ENCODE measurements at regions not wholly inside any gene's neighbourhood (a gene's known extent, or its start where the extent isn't known, plus 50 kb on each side); places are given as distances from the start of the nearest gene placed in this dataset.

DNA sequence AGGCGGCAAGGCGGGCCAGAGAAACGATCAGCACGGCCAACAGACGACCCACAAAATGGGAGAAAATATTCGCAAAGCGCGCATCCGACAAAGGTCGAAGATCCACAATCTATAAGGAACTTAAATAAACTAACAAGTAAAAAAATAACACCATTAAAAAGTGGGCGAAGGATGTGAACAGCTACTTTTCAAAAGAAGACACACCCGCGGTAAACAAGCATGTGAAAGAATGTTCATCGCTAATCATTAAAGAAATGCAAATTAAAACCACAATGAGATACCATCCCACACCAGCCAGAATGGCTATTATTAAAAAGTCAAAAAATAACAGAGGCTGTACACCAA, 117.8 kb upstream of the SIRPA start:
- Histone ChIP-seq H3K9me3 (no peaks in the 10 kb centered on the region), H3K27ac (no peak overlapping the region), H3K27me3 (ENCODE audit: low read depth) (peaks cover 7% of the 10 kb centered on the region), H3K4me1 (peaks cover 18% of the 10 kb centered on the region), H3K4me3 (peak overlapping the region; percentile 69), H3K36me3 (no peaks in the 10 kb centered on the region)
- ATAC-seq (no peak), DNase-seq (no peak)
- intact Hi-C loops (cut with DNase I): no loop called here
- no peak for TF ChIP-seq CTCF (IDR thresholded peaks at IDR 0.05)

- no peaks in the 10 kb centered on the region for H3K9me3 ChIP-seq
- peaks cover 7% of the 10 kb centered on the region for H3K27me3 ChIP-seq (ENCODE audit: low read depth)
- H3K36me3 ChIP-seq: no peaks in the 10 kb centered on the region
- H3K4me3 ChIP-seq: peak overlapping the region; percentile 69
- peak; percentile 83 for TF ChIP-seq CTCF (IDR thresholded peaks at IDR 0.05)
- no peak overlapping the region for H3K27ac ChIP-seq
- DNase-seq (peak; percentile 87), ATAC-seq (peak; percentile 95 to 98)
- H3K4me1 ChIP-seq: peaks cover 18% of the 10 kb centered on the region
- intact Hi-C loops (cut with DNase I): no loop called here
Observed at GRCh38 chr20:1776681-1777475, 118.3 kb upstream of the SIRPA start.

DNA sequence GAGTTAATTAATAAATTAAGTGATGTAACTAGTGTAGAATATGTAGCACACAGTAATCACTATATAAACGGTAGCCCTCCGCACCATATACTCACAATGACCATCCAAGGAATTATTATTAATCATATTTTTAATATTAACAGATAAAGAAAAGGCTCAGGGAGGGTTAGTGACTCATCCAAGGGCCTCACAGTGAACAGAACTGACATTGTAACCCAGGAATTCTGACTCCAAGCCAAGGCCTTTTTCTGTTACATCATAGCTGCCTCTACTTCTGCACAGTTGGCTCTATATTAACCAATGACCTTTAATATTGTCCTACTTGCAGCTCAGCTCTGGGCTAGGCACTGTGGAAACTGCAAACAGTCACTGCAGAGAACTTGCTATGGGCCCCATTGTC, 117.5 kb upstream of the SIRPG start:
- no peak for ATAC-seq
- no peak overlapping the region for H3K27ac ChIP-seq

DNA sequence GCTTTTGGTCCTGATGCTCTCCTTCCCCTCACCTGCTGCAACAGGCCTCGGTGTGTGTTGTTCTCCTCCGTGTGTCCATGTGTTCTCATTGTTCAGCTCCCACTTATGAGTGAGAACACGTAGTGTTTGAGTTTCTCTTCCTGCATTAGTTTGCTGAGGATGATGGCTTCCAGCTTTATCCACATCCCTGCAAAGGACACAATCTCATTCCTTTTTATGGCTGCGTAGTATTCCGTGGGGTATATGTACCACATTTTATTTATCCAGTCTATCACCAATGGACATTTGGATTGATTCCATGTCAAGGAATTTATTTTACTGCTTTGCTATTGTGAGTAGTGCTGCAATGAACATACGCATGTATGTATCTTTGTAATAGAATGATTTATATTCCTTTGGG, 116.9 kb upstream of the SIRPG start:
- no peaks in the 10 kb centered on the region for H3K36me3 ChIP-seq
- H3K9me3 ChIP-seq: no peaks in the 10 kb centered on the region
- DNase-seq (no peak), ATAC-seq (no peak)
- peaks cover 7% of the 10 kb centered on the region for H3K27me3 ChIP-seq (ENCODE audit: low read depth)
- H3K4me3 ChIP-seq: no peak overlapping the region
- no peak for TF ChIP-seq CTCF (IDR thresholded peaks at IDR 0.05)
- no peak overlapping the region for H3K27ac ChIP-seq
- H3K4me1 ChIP-seq: peaks cover 18% of the 10 kb centered on the region
- intact Hi-C loops (cut with DNase I): no loop called here

More for the DNA sequence above, 117.5 kb upstream of the SIRPG start:
- Histone ChIP-seq H3K4me3 (no peak overlapping the region), H3K36me3 (no peaks in the 10 kb centered on the region), H3K4me1 (peaks cover 18% of the 10 kb centered on the region), H3K27me3 (ENCODE audit: low read depth) (peaks cover 7% of the 10 kb centered on the region), H3K9me3 (no peaks in the 10 kb centered on the region)
- intact Hi-C loops (cut with DNase I): no loop called here
- DNase-seq: no peak
- no peak for TF ChIP-seq CTCF (IDR thresholded peaks at IDR 0.05)

- intact Hi-C loops (cut with DNase I): no loop called here
Observed at GRCh38 chr20:1773816-1774215, 116.2 kb upstream of the SIRPG start.

More at GRCh38 chr20:1773816-1774215, 116.2 kb upstream of the SIRPG start:
- Histone ChIP-seq H3K36me3 (no peaks in the 10 kb centered on the region), H3K27ac (no peak overlapping the region), H3K27me3 (ENCODE audit: low read depth) (peaks cover 6% of the 10 kb centered on the region), H3K4me3 (no peak overlapping the region), H3K4me1 (peaks cover 18% of the 10 kb centered on the region), H3K9me3 (no peaks in the 10 kb centered on the region)
- no peak for DNase-seq
- no peak for ATAC-seq
- no peak for TF ChIP-seq CTCF (IDR thresholded peaks at IDR 0.05)
